ENCODE measurements at regions not wholly inside any gene's neighbourhood (a gene's known extent, or its start where the extent isn't known, plus 50 kb on each side); places are given as distances from the start of the nearest gene placed in this dataset.
"Not testable (repeated sequence)": the region's sequence is repeated elsewhere in the genome, so short reads cannot be mapped to it uniquely, and the experiment has no call there.

DNA sequence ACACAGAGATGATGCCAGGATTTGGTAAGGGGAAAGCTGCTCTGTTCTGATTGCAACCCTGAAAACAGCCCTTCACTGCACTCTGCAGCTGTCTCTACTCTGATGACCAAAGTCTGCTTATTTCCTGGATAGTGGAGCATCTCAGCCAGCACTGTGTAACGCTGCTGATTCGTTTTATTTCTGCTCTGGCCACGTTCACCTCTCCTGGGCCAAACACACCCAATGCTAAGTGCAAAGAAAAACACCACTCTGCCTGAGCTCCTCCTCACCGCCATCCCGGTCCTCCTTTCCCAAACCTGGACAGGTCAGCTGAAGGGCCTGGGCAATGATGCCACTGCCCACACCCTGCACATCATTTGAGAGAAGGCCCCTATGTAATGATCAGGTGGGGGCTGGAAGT lies 529.3 kb upstream of the B3GAT1 start:
- Histone ChIP-seq H3K9me3 (no peaks in the 10 kb centered on the region), H3K27ac (no peak overlapping the region), H3K36me3 (no peaks in the 10 kb centered on the region), H3K27me3 (no peaks in the 10 kb centered on the region), H3K4me3 (no peak overlapping the region), H3K4me1 (no peaks in the 10 kb centered on the region)
- intact Hi-C loops (cut with DNase I) = no loop called here
- TF ChIP-seq, protein P1, sequence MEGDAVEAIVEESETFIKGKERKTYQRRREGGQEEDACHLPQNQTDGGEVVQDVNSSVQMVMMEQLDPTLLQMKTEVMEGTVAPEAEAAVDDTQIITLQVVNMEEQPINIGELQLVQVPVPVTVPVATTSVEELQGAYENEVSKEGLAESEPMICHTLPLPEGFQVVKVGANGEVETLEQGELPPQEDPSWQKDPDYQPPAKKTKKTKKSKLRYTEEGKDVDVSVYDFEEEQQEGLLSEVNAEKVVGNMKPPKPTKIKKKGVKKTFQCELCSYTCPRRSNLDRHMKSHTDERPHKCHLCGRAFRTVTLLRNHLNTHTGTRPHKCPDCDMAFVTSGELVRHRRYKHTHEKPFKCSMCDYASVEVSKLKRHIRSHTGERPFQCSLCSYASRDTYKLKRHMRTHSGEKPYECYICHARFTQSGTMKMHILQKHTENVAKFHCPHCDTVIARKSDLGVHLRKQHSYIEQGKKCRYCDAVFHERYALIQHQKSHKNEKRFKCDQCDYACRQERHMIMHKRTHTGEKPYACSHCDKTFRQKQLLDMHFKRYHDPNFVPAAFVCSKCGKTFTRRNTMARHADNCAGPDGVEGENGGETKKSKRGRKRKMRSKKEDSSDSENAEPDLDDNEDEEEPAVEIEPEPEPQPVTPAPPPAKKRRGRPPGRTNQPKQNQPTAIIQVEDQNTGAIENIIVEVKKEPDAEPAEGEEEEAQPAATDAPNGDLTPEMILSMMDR (IDR thresholded peaks at IDR 0.05) = no peak
- no peak for DNase-seq (ENCODE audit: extremely low spot score in 2 of 2)

DNA sequence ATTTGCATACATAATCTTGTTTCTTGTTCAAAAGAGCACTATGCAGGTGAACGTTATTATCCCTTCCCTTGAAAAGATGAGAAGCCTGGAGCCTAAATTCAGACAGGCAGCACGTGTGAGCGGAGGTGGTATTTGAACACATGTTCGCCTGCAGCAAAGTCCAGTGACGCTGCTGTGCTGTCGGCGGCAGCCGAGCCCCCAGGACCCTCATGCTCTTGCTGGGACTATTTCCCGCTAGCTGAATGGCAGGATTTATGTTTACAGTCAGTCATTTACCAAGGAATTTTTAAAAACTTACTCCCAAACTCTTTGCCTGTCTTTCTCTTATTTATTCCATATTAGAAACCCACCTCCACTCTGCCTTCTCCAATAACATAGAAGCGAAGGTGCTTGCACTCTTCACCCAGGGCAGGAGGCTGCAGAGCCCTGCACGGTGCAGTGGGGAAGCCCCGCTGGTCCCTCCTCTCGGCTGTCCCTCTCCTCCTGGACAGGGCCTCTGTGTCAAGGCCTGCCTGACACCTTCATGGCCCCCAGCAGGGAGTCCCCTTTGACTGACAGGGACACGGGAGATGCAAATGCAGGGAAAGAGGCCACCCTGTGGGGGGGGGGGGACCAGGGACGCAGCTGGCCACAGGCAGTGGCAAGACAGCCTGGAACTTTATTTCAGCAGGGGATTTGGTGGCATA lies 528.5 kb upstream of the B3GAT1 start:
- Histone ChIP-seq H3K36me3 (no peaks in the 10 kb centered on the region), H3K27ac (no peak overlapping the region), H3K4me3 (no peak overlapping the region), H3K27me3 (no peaks in the 10 kb centered on the region), H3K9me3 (no peaks in the 10 kb centered on the region), H3K4me1 (no peaks in the 10 kb centered on the region)
- no peak for DNase-seq (ENCODE audit: extremely low spot score in 2 of 2)
- intact Hi-C loops (cut with DNase I) = no loop called here
- TF ChIP-seq POLR2A (IDR thresholded peaks at IDR 0.05) (no peak), POLR2AphosphoS5 (IDR thresholded peaks at IDR 0.05; ENCODE audit: insufficient read depth in 1 of 2, low read depth in 1 of 2) (no peak)
- TF ChIP-seq, protein P1 (IDR thresholded peaks at IDR 0.05) = no peak

DNA sequence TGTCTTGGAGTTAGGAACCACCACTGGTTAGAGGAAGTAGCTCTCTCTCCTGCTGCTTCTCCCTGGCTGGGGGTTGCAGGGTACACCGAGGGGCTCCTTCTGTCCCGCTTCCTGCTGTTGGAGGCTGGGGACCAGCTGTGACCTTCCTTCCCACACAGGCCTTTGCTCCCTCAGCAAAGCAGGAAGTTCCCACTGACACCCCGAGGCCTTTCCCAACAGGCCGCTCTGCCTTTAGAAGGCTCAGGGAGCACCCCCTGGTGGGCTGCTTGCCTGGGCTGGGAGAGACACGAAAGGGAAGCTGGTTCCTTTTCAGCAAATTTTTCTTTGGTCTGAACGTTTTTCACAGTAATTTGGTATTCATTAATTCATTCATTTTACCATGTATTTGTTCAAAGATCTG lies 527.9 kb upstream of the B3GAT1 start:
- TF ChIP-seq POLR2A (IDR thresholded peaks at IDR 0.05) = no peak
- no peak for TF ChIP-seq POLR2AphosphoS5 (IDR thresholded peaks at IDR 0.05; ENCODE audit: insufficient read depth in 1 of 2, low read depth in 1 of 2)
- TF ChIP-seq, protein P1 (IDR thresholded peaks at IDR 0.05) = no peak
- H3K9me3 ChIP-seq = no peaks in the 10 kb centered on the region
- no peak overlapping the region for H3K27ac ChIP-seq
- no peak for DNase-seq (ENCODE audit: extremely low spot score in 2 of 2)
- no peaks in the 10 kb centered on the region for H3K36me3 ChIP-seq
- H3K4me1 ChIP-seq = no peaks in the 10 kb centered on the region
- intact Hi-C loops (cut with DNase I) = no loop called here
- no peaks in the 10 kb centered on the region for H3K27me3 ChIP-seq
- no peak overlapping the region for H3K4me3 ChIP-seq

DNA sequence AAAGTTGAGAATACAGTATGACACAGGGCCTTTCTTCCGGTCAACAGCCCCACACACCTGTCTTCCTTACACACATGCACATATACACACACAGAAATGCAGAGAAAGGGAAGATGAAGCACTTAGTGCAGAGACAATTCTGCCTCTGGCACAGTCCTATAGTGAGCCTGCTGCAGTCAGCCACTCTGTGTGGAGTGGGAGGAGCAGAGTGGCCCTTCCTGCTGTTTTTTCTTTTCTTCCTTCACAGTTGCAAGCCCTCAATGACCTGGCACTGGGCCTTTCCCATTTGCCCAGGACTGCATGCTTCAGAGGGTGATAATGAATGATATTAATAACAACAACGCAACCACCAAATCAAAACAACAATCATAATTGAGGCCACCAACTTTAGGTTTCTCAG lies 527.0 kb upstream of the B3GAT1 start:
- no peaks in the 10 kb centered on the region for H3K27me3 ChIP-seq
- H3K27ac ChIP-seq = no peak overlapping the region
- intact Hi-C loops (cut with DNase I) = no loop called here
- no peak for DNase-seq (ENCODE audit: extremely low spot score in 2 of 2)
- H3K9me3 ChIP-seq = no peaks in the 10 kb centered on the region
- H3K36me3 ChIP-seq = no peaks in the 10 kb centered on the region
- no peaks in the 10 kb centered on the region for H3K4me1 ChIP-seq
- no peak overlapping the region for H3K4me3 ChIP-seq
- TF ChIP-seq POLR2AphosphoS5 (IDR thresholded peaks at IDR 0.05; ENCODE audit: insufficient read depth in 1 of 2, low read depth in 1 of 2) = no peak
- TF ChIP-seq, protein P1 (IDR thresholded peaks at IDR 0.05) = no peak

DNA sequence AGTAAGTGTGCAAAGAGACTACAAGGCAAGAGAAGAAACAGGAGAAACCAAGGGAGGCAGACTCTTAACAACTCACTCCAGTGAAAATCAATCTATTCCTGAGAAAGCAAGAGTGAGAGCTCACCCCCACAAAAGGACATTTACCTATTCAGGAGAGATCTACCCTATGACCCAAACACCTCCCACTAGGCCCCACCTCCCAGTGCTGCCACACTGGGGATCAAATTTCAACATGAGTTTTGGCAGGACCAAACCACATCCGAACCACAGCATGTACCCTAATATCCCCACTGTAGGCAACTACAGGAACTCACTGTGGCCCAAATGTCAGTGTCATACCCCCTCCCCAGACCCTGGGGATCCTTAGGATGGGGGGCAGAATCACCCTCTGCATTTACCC lies 526.2 kb upstream of the B3GAT1 start:
- no peak overlapping the region for H3K27ac ChIP-seq
- no peak for DNase-seq (ENCODE audit: extremely low spot score in 2 of 2)
- H3K4me1 ChIP-seq = no peaks in the 10 kb centered on the region
- H3K9me3 ChIP-seq = no peaks in the 10 kb centered on the region
- intact Hi-C loops (cut with DNase I) = no loop called here
- TF ChIP-seq, protein P1 (IDR thresholded peaks at IDR 0.05) = no peak
- TF ChIP-seq POLR2AphosphoS5 (IDR thresholded peaks at IDR 0.05; ENCODE audit: insufficient read depth in 1 of 2, low read depth in 1 of 2) (no peak), POLR2A (IDR thresholded peaks at IDR 0.05) (no peak)
- H3K27me3 ChIP-seq = no peaks in the 10 kb centered on the region
- no peaks in the 10 kb centered on the region for H3K36me3 ChIP-seq
- H3K4me3 ChIP-seq = no peak overlapping the region

DNA sequence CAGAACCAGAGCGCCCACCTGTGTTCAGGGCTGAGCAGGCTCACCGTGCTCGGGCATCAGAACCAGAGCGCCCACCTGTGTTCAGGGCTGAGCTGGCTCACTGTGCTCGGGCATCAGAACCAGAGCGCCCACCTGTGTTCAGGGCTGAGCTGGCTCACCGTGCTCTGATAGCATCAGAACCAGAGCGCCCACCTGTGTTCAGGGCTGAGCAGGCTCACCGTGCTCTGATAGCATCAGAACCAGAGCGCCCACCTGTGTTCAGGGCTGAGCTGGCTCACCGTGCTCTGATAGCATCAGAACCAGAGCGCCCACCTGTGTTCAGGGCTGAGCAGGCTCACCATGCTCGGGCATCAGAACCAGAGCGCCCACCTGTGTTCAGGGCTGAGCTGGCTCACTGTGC lies 525.2 kb upstream of the B3GAT1 start:
- H3K4me1 ChIP-seq; H3K27ac ChIP-seq; H3K9me3 ChIP-seq; H3K36me3 ChIP-seq; DNase-seq (ENCODE audit: extremely low spot score in 2 of 2); H3K4me3 ChIP-seq; intact Hi-C loops (cut with DNase I); H3K27me3 ChIP-seq: not testable (repeated sequence)
